Endothelial cell (in vitro differentiated cells): ENCODE measurements at regions not wholly inside any gene's neighbourhood (a gene's known extent, or its start where the extent isn't known, plus 50 kb on each side); places are given as distances from the start of the nearest gene placed in this dataset.

ENCODE experiments used
- DNase-seq: peaks from one replicate; pipeline ENCODE4 v3.0.0; 2021; ENCODE audit warnings: low spot score
- H3K27ac Mint-ChIP-seq: one replicate; pipeline ENCODE4 v1.8.0; 2021; ENCODE audit warnings: mixed read lengths, inconsistent platforms; ENCODE audit not compliant: unreplicated experiment
- H3K27me3 Mint-ChIP-seq: one replicate; pipeline ENCODE4 v1.8.0; 2021; ENCODE audit warnings: mild to moderate bottlenecking, moderate library complexity, mixed read lengths, inconsistent platforms; ENCODE audit not compliant: unreplicated experiment
- H3K36me3 Mint-ChIP-seq: one replicate; pipeline ENCODE4 v1.8.0; 2021; ENCODE audit warnings: mild to moderate bottlenecking, low read depth, mixed read lengths, inconsistent platforms; ENCODE audit not compliant: unreplicated experiment
- H3K4me1 Mint-ChIP-seq: one replicate; pipeline ENCODE4 v1.8.0; 2021; ENCODE audit warnings: mild to moderate bottlenecking, mixed read lengths, inconsistent platforms; ENCODE audit not compliant: unreplicated experiment
- H3K4me3 Mint-ChIP-seq: one replicate; pipeline ENCODE4 v1.8.0; 2021; ENCODE audit warnings: mild to moderate bottlenecking, mixed read lengths, inconsistent platforms; ENCODE audit not compliant: unreplicated experiment
- H3K9me3 Mint-ChIP-seq: one replicate; pipeline ENCODE4 v1.8.0; 2021; ENCODE audit warnings: mixed read lengths, inconsistent platforms; ENCODE audit not compliant: unreplicated experiment
- CTCF ChIP-seq: fragments of 200-600 bp; sonication (generic); IDR thresholded peaks from one replicate; pipeline ENCODE4 v1.5.0; 2021; ENCODE audit warnings: antibody characterized with exemption; ENCODE audit not compliant: unreplicated experiment

- Mint-ChIP-seq H3K27ac (no peak overlapping the region), H3K9me3 (no peaks in the 10 kb centered on the region), H3K4me1 (no peaks in the 10 kb centered on the region), H3K4me3 (no peak overlapping the region), H3K27me3 (no peaks in the 10 kb centered on the region), H3K36me3 (no peaks in the 10 kb centered on the region)
- no peak for TF ChIP-seq CTCF
- DNase-seq, result no peak
Observed at GRCh38 chr13:64338671-64339070, 2891.5 kb downstream of the PCDH9 start.

- Mint-ChIP-seq H3K4me1 (no peaks in the 10 kb centered on the region), H3K27ac (no peak overlapping the region)
Observed at GRCh38 chr13:64333888-64334287, 2896.2 kb downstream of the PCDH9 start.

GRCh38 chr13:64332048-64332447 lies 2898.1 kb downstream of the PCDH9 start:
- TF ChIP-seq CTCF, result no peak
- H3K4me3 Mint-ChIP-seq, result no peak overlapping the region
- no peak overlapping the region for H3K27ac Mint-ChIP-seq
- DNase-seq, result no peak
- H3K36me3 Mint-ChIP-seq, result no peaks in the 10 kb centered on the region
- H3K4me1 Mint-ChIP-seq, result no peaks in the 10 kb centered on the region
- no peaks in the 10 kb centered on the region for H3K9me3 Mint-ChIP-seq
- H3K27me3 Mint-ChIP-seq, result peaks cover 1% of the 10 kb centered on the region

More at GRCh38 chr13:64333888-64334287, 2896.2 kb downstream of the PCDH9 start:
- no peaks in the 10 kb centered on the region for H3K9me3 Mint-ChIP-seq
- DNase-seq, result no peak
- H3K27me3 Mint-ChIP-seq, result peaks cover 1% of the 10 kb centered on the region
- H3K36me3 Mint-ChIP-seq, result no peaks in the 10 kb centered on the region
- no peak for TF ChIP-seq CTCF
- H3K4me3 Mint-ChIP-seq, result no peak overlapping the region

- Mint-ChIP-seq H3K27me3 (peaks cover 1% of the 10 kb centered on the region), H3K36me3 (no peaks in the 10 kb centered on the region), H3K4me3 (no peak overlapping the region), H3K4me1 (no peaks in the 10 kb centered on the region), H3K27ac (no peak overlapping the region), H3K9me3 (no peaks in the 10 kb centered on the region)
- no peak for DNase-seq
- TF ChIP-seq CTCF, result no peak
Observed at GRCh38 chr13:64327505-64328194, 2902.5 kb downstream of the PCDH9 start.

GRCh38 chr13:64314331-64314730 lies 2898.7 kb upstream of the PCDH20 start:
- TF ChIP-seq CTCF, result no peak
- Mint-ChIP-seq H3K4me1 (no peaks in the 10 kb centered on the region), H3K9me3 (no peaks in the 10 kb centered on the region), H3K4me3 (no peak overlapping the region), H3K27me3 (no peaks in the 10 kb centered on the region), H3K36me3 (no peaks in the 10 kb centered on the region), H3K27ac (no peak overlapping the region)
- DNase-seq, result no peak
